ENCODE measurements at regions not wholly inside any gene's neighbourhood (a gene's known extent, or its start where the extent isn't known, plus 50 kb on each side); places are given as distances from the start of the nearest gene placed in this dataset.

DNA sequence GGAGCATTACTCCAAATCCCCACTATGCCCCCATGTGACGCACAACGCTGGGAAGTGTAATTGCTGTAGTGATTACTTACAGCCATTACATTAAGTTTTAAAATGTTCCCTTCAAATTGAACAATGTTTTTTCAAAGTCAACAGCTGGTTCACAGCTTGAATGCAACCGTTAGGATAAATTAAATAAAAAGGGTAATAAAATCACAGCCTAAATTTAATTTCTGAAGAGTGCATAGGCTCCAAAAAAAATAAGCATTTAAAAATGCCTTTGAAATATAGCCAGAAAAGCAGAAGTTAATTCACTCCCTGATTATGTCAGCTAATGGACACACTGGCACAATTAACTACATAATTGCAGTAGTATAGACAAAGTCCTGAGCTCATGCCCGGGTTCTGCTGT, 50.5 kb upstream of the KDM8 start:
- no peak overlapping the region for H3K14ac ChIP-seq (ENCODE audit: insufficient read length)
- H2BK15ac ChIP-seq (ENCODE audit: low read length): no peak overlapping the region
- H3K23me2 ChIP-seq (ENCODE audit: low read depth, low read length): no peaks in the 10 kb centered on the region
- no peak overlapping the region for H4K91ac ChIP-seq (replicated peaks; ENCODE audit: insufficient read length, low read length)
- H3K27ac ChIP-seq (ENCODE audit: low read depth, low read length): no peak overlapping the region
- no peaks in the 10 kb centered on the region for H4K20me1 ChIP-seq (replicated peaks in 1 of 2; ENCODE audit: control insufficient read depth in 1 of 2, insufficient read depth in 2 of 2, low read length in 2 of 2)
- no peak overlapping the region for H4K8ac ChIP-seq (ENCODE audit: extremely low read depth, insufficient read depth, low read length)
- H3K56ac ChIP-seq (replicated peaks; ENCODE audit: insufficient read length, low read depth, low read length): no peak overlapping the region
- no peak overlapping the region for H3K18ac ChIP-seq (ENCODE audit: extremely low read depth, low read length)
- H2BK5ac ChIP-seq (ENCODE audit: low read depth, low read length): no peak overlapping the region
- 91% methylated on average over 4 of the region's 4 CpGs; no CpG with 5 or more reads in 1 of the 2 experiments for WGBS, 2 experiments (ENCODE audit: extremely low coverage in 1 of 2, insufficient coverage in 1 of 2, insufficient read length in 1 of 2, insufficient replicate concordance in 2 of 2, low coverage in 1 of 2, low lambda C conversion rate in 2 of 2, missing lambda C conversion rate in 1 of 2)
- ChIA-PET POLR2A (ENCODE audit: partially characterized antibody) (interaction anchor here (0.7 kb wide), 1 partner anchor 167 kb away, joined by 3 read pairs; no protein-coding TSS in a partner anchor), CTCF (ENCODE audit: partially characterized antibody) (interaction anchor here (1.0 to 8.6 kb wide), 7 partner anchors 18 to 222 kb away, joined by 3 to 69 read pairs (median 4); no protein-coding TSS in a partner anchor)
- H3K4me3 ChIP-seq (ENCODE audit: extremely low read depth in 1 of 4, insufficient read depth in 2 of 4, low read depth in 3 of 4, low read length in 4 of 4): no peak overlapping the region
- no peak for DNase-seq (ENCODE audit: low read depth in 1 of 2, low spot score in 2 of 2)
- H3K4me1 ChIP-seq (replicated peaks in 1 of 4; ENCODE audit: control insufficient read depth in 3 of 4, insufficient read depth in 4 of 4, low read length in 3 of 4): no peaks in the 10 kb centered on the region
- H3K9ac ChIP-seq (replicated peaks in 1 of 4; ENCODE audit: extremely low read depth in 1 of 4, low read depth in 3 of 4, low read length in 3 of 4): no peak overlapping the region
- no peak overlapping the region for H2AFZ ChIP-seq (ENCODE audit: low read length)
- no peak overlapping the region for H2BK12ac ChIP-seq (ENCODE audit: low read depth, low read length)
- H3K36me3 ChIP-seq (ENCODE audit: control insufficient read depth in 2 of 4, insufficient read depth in 4 of 4, low read length in 3 of 4): no peaks in the 10 kb centered on the region
- no peak overlapping the region for H2BK120ac ChIP-seq (replicated peaks; ENCODE audit: low read depth, low read length)
- no peak overlapping the region for H2AK5ac ChIP-seq (ENCODE audit: low read depth, low read length)
- no peaks in the 10 kb centered on the region for H3K27me3 ChIP-seq (replicated peaks in 1 of 4; ENCODE audit: control insufficient read depth in 3 of 4, extremely low read depth in 1 of 4, insufficient read depth in 3 of 4, low read length in 3 of 4)
- H3K79me2 ChIP-seq (ENCODE audit: control insufficient read depth in 1 of 2, insufficient read depth in 2 of 2, low read length in 2 of 2): no peaks in the 10 kb centered on the region
- H3K4ac ChIP-seq (replicated peaks; ENCODE audit: insufficient read length, low read depth, low read length): no peak overlapping the region
- no peak overlapping the region for H2BK20ac ChIP-seq (ENCODE audit: low read length)
- FAIRE-seq: no peak
- no peaks in the 10 kb centered on the region for H3K79me1 ChIP-seq (ENCODE audit: low read depth, low read length)
- no peaks in the 10 kb centered on the region for H3K9me3 ChIP-seq (ENCODE audit: insufficient read depth in 2 of 2, low read depth in 1 of 2, low read length in 1 of 2)
- no peak overlapping the region for H4K5ac ChIP-seq (ENCODE audit: insufficient read length, low read depth, low read length)
- H3K4me2 ChIP-seq (ENCODE audit: insufficient read depth in 1 of 2, low read depth in 2 of 2, low read length in 2 of 2): no peak overlapping the region
- H3K23ac ChIP-seq (ENCODE audit: insufficient read length): no peak overlapping the region
- TF ChIP-seq HDAC6 (IDR thresholded peaks at IDR 0.05; ENCODE audit: low read depth, low read length) (no peak), SP4 (IDR thresholded peaks at IDR 0.05; ENCODE audit: low read length) (no peak), TCF12 (IDR thresholded peaks at IDR 0.05; ENCODE audit: low read depth, low read length) (no peak), POU5F1 (IDR thresholded peaks at IDR 0.05; ENCODE audit: low read depth, low read length) (no peak), TAF1 (IDR thresholded peaks at IDR 0.05; ENCODE audit: low read depth, low read length) (no peak), TBP (IDR thresholded peaks at IDR 0.05; ENCODE audit: low read depth, low read length) (no peak), SIRT6 (IDR thresholded peaks at IDR 0.05; ENCODE audit: low read length) (no peak), ASH2L (IDR thresholded peaks at IDR 0.05; ENCODE audit: low read length) (no peak), CBX5 (IDR thresholded peaks at IDR 0.05; ENCODE audit: low read depth, low read length) (no peak), KDM4A (IDR thresholded peaks at IDR 0.05; ENCODE audit: low read depth, low read length, severe bottlenecking) (no peak), RNF2 (IDR thresholded peaks at IDR 0.05; ENCODE audit: borderline replicate concordance, low read depth, low read length, missing control alignments, poor library complexity, severe bottlenecking) (no peak)
- TF ChIP-seq, protein P1, sequence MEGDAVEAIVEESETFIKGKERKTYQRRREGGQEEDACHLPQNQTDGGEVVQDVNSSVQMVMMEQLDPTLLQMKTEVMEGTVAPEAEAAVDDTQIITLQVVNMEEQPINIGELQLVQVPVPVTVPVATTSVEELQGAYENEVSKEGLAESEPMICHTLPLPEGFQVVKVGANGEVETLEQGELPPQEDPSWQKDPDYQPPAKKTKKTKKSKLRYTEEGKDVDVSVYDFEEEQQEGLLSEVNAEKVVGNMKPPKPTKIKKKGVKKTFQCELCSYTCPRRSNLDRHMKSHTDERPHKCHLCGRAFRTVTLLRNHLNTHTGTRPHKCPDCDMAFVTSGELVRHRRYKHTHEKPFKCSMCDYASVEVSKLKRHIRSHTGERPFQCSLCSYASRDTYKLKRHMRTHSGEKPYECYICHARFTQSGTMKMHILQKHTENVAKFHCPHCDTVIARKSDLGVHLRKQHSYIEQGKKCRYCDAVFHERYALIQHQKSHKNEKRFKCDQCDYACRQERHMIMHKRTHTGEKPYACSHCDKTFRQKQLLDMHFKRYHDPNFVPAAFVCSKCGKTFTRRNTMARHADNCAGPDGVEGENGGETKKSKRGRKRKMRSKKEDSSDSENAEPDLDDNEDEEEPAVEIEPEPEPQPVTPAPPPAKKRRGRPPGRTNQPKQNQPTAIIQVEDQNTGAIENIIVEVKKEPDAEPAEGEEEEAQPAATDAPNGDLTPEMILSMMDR (IDR thresholded peaks at IDR 0.05; ENCODE audit: control extremely low read depth in 1 of 3, insufficient read depth in 1 of 3, low read depth in 1 of 3, low read length in 3 of 3): no peak
- TF ChIP-seq, protein P2, sequence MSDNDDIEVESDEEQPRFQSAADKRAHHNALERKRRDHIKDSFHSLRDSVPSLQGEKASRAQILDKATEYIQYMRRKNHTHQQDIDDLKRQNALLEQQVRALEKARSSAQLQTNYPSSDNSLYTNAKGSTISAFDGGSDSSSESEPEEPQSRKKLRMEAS (IDR thresholded peaks at IDR 0.05): no peak
